ENCODE measurements at regions not wholly inside any gene's neighbourhood (a gene's known extent, or its start where the extent isn't known, plus 50 kb on each side); places are given as distances from the start of the nearest gene placed in this dataset.
A peak's percentile ranks its signal among the peaks of the same experiment; 100 is the strongest.

DNA sequence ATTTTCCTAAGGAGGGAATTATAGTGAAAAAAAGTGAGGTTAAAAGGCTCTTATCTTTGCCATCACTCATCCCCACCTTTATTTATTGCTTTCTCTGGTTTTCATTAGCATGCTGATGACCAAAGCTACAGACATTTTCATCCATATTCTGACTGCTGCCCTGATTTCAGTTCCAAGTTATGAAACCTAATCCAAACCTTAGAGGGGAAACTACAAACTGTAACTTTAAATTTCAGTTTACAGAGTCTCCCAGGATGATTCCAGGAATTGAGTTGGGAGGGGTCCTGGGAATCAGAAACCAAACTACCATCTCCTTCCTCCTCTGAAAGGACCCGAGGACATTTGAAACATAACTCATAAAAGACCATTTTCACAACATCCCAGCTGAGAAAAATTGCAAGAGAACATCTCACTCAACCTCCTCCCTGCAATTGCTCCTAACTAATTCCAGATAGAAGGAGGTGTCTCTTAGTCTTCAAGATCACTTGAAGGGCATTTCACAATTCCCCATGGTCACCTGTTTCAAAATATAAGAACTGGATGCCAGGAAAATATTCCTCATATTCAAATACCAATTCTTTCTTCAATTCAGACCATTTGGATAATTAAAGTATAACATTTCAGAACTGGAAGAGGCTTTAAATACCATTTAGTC lies 520.6 kb downstream of the TNS1 start:
- H3K4me3 ChIP-seq (ENCODE audit: low read depth, low read length), result no peak overlapping the region
- TF ChIP-seq, protein P1, sequence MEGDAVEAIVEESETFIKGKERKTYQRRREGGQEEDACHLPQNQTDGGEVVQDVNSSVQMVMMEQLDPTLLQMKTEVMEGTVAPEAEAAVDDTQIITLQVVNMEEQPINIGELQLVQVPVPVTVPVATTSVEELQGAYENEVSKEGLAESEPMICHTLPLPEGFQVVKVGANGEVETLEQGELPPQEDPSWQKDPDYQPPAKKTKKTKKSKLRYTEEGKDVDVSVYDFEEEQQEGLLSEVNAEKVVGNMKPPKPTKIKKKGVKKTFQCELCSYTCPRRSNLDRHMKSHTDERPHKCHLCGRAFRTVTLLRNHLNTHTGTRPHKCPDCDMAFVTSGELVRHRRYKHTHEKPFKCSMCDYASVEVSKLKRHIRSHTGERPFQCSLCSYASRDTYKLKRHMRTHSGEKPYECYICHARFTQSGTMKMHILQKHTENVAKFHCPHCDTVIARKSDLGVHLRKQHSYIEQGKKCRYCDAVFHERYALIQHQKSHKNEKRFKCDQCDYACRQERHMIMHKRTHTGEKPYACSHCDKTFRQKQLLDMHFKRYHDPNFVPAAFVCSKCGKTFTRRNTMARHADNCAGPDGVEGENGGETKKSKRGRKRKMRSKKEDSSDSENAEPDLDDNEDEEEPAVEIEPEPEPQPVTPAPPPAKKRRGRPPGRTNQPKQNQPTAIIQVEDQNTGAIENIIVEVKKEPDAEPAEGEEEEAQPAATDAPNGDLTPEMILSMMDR (IDR thresholded peaks at IDR 0.05; ENCODE audit: low read depth, low read length), result no peak
- no peaks in the 10 kb centered on the region for H3K36me3 ChIP-seq
- no peak overlapping the region for H3K27ac ChIP-seq
- no peak for DNase-seq
- no peaks in the 10 kb centered on the region for H3K27me3 ChIP-seq (ENCODE audit: insufficient read depth, low read depth, severe bottlenecking)
- no peaks in the 10 kb centered on the region for H3K9me3 ChIP-seq (ENCODE audit: severe bottlenecking)

DNA sequence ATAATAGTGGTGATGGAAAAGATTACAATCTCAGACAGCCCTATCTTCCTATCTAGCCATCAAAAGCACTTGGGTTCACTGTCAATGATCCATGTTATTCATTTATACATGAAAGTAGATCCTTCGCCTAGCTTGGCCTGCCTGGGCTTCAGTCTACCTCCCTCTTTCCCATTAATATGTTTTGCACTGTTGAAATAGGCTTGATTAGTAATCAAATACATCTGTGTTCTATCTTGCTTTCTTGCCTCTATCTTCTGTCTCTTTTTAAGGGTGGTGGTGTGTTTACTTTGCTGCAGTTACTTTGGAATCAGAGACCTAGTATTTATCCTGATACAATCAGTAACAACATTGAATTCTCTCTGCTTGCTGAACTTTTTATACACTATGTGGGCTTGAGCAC lies 521.2 kb downstream of the TNS1 start:
- TF ChIP-seq, protein P1 (IDR thresholded peaks at IDR 0.05; ENCODE audit: low read depth, low read length), result no peak

DNA sequence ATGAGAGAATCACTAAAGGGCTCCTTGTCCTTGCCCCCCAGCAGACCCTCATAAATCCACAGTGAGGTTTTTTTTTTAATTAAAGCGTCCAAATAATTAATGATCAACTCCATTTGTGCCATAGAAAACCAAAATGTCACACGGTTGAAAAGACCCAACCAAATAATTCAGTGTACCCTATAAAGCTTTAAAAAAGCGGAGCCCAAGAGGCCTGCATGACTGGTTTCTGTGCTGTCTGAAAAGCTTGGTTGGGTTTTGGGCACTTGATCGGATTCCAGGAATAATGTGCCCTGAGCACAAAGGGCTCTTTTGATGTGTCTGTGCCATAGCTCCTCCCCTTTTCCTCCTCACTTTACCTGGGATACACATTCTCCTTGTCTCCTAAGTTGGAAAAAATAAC lies 523.2 kb downstream of the TNS1 start:
- TF ChIP-seq, protein P1 (IDR thresholded peaks at IDR 0.05; ENCODE audit: low read depth, low read length), result no peak

More for the DNA sequence above, 521.2 kb downstream of the TNS1 start:
- no peak for DNase-seq
- H3K9me3 ChIP-seq (ENCODE audit: severe bottlenecking), result no peaks in the 10 kb centered on the region
- no peak overlapping the region for H3K27ac ChIP-seq
- H3K27me3 ChIP-seq (ENCODE audit: insufficient read depth, low read depth, severe bottlenecking), result no peaks in the 10 kb centered on the region
- H3K36me3 ChIP-seq, result no peaks in the 10 kb centered on the region
- no peak overlapping the region for H3K4me3 ChIP-seq (ENCODE audit: low read depth, low read length)

DNA sequence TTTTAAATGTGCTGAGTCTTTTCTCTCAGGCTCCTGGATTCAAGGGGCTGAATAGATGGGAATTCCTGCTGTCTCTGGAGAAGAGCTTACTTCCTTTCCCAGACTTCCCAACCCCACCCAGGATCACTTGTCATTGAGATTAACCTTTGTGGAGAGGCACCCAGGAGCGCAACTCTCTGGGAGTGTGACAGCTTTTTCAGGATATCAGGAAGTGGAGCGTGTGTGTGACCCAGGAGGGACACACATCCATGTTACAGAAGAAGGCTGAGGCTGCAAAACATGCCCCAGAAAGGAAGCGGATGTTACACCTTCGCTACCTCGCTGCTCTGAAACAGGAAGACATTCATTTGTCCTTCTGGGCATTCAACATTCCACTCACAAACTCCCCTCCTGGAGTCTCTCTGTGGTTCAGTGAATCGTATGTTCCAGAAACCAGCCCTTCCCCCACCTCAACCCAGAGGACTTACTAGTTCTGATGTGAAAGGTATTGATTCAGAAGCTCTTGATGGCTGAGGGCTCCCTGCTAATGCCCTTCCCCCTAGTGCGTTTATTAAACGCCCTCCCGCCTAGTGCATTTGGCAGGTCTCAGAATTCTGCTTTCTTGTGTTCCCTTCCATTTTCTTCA lies 523.9 kb downstream of the TNS1 start:
- H3K9me3 ChIP-seq (ENCODE audit: severe bottlenecking), result no peaks in the 10 kb centered on the region
- TF ChIP-seq, protein P1 (IDR thresholded peaks at IDR 0.05; ENCODE audit: low read depth, low read length), result no peak

More for the DNA sequence above, 523.2 kb downstream of the TNS1 start:
- H3K27me3 ChIP-seq (ENCODE audit: insufficient read depth, low read depth, severe bottlenecking), result no peaks in the 10 kb centered on the region
- H3K4me3 ChIP-seq (ENCODE audit: low read depth, low read length), result no peak overlapping the region
- DNase-seq, result no peak
- no peaks in the 10 kb centered on the region for H3K9me3 ChIP-seq (ENCODE audit: severe bottlenecking)
- H3K36me3 ChIP-seq, result no peaks in the 10 kb centered on the region
- H3K27ac ChIP-seq, result no peak overlapping the region

DNA sequence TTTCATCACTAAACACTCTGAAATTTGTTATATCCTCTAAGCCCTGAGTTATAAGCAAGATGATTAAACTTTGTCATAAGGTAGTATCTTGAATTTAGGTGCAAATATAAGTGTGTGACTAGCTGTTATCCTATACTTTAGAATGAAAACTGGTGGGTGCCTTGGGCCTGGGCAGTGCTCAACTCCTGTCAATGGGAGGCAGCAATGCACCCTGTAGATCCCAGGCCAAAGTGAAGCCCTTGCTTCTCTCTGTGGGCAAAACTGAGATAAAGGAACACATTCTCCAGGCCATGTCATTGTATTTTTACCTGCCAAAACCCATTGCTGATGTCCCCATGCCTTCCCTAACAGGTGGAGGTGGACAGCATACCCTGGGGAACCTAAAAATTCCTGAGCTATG lies 525.2 kb downstream of the TNS1 start:
- no peaks in the 10 kb centered on the region for H3K27me3 ChIP-seq (ENCODE audit: insufficient read depth, low read depth, severe bottlenecking)
- H3K27ac ChIP-seq, result no peak overlapping the region
- H3K9me3 ChIP-seq (ENCODE audit: severe bottlenecking), result no peaks in the 10 kb centered on the region
- H3K4me3 ChIP-seq (ENCODE audit: low read depth, low read length), result no peak overlapping the region
- no peak for DNase-seq
- H3K36me3 ChIP-seq, result no peaks in the 10 kb centered on the region
- TF ChIP-seq, protein P1 (IDR thresholded peaks at IDR 0.05; ENCODE audit: low read depth, low read length), result 0 out of 2 replicates have a peak, but pooled peaks have one; percentile 19

More for the DNA sequence above, 523.9 kb downstream of the TNS1 start:
- Histone ChIP-seq H3K4me3 (ENCODE audit: low read depth, low read length) (no peak overlapping the region), H3K27ac (no peak overlapping the region), H3K36me3 (no peaks in the 10 kb centered on the region), H3K27me3 (ENCODE audit: insufficient read depth, low read depth, severe bottlenecking) (no peaks in the 10 kb centered on the region)
- DNase-seq, result no peak

Measured in WERI-Rb-1 (cell line).